PFSK-1 (cell line): ENCODE measurements at regions not wholly inside any gene's neighbourhood (a gene's known extent, or its start where the extent isn't known, plus 50 kb on each side); places are given as distances from the start of the nearest gene placed in this dataset.

ENCODE experiments used
- POLR2AphosphoS5 ChIP-seq: IDR thresholded peaks from 2 replicates; pipeline ENCODE4 v1.6.1; 2012; ENCODE audit warnings: low read depth, mild to moderate bottlenecking, control low read depth, low read length, moderate library complexity
- REST ChIP-seq, 2 experiments: IDR thresholded peaks; 2 replicates each; pipeline versions ENCODE4 v1.6.1 to v1.8.0; 2011 to 2012; ENCODE audit warnings: low read depth in 2 of 2, low read length in 2 of 2, control low read depth in 1 of 2, inconsistent platforms in 1 of 2, mild to moderate bottlenecking in 1 of 2, moderate library complexity in 1 of 2; ENCODE audit not compliant: insufficient read depth in 1 of 2
- SIN3A ChIP-seq: IDR thresholded peaks from 2 replicates; pipeline ENCODE4 v1.6.1; 2012; ENCODE audit warnings: mild to moderate bottlenecking, low read length, moderate library complexity, borderline replicate concordance; ENCODE audit not compliant: insufficient read depth
- TAF1 ChIP-seq: IDR thresholded peaks from 2 replicates; pipeline ENCODE4 v1.6.1; 2012; ENCODE audit warnings: low read length, control low read depth, borderline replicate concordance; ENCODE audit not compliant: insufficient read depth

- TF ChIP-seq POLR2AphosphoS5 (no peak), SIN3A (no peak), REST (IDR thresholded peaks at IDR 0.05; ENCODE audit: insufficient read depth in 1 of 2, low read depth in 2 of 2, low read length in 2 of 2) (no peak), TAF1 (no peak)
Measured at GRCh38 chr11:98703779-98704556, 316.8 kb upstream of the CNTN5 start.
